IPS-18a (cell line): ENCODE measurements at regions not wholly inside any gene's neighbourhood (a gene's known extent, or its start where the extent isn't known, plus 50 kb on each side); places are given as distances from the start of the nearest gene placed in this dataset.
"Not testable (repeated sequence)": the region's sequence is repeated elsewhere in the genome, so short reads cannot be mapped to it uniquely, and the experiment has no call there.

Source experiments
- H3K27ac ChIP-seq: one replicate; pipeline ENCODE4 v1.5.1; 2013; ENCODE audit warnings: low read length
- H3K27me3 ChIP-seq: one replicate; pipeline ENCODE4 v1.6.1; 2013; ENCODE audit warnings: mild to moderate bottlenecking, low read length; ENCODE audit not compliant: control insufficient read depth, insufficient read depth
- H3K36me3 ChIP-seq: one replicate; pipeline ENCODE4 v1.6.1; 2013; ENCODE audit warnings: low read depth, low read length; ENCODE audit not compliant: control insufficient read depth
- H3K4me1 ChIP-seq: one replicate; pipeline ENCODE4 v1.6.1; 2013; ENCODE audit warnings: low read depth, low read length; ENCODE audit not compliant: control insufficient read depth
- H3K4me3 ChIP-seq: one replicate; pipeline ENCODE4 v1.5.1; 2013; ENCODE audit warnings: low read length
- H3K9ac ChIP-seq: one replicate; pipeline ENCODE4 v1.6.1; 2013; ENCODE audit warnings: mild to moderate bottlenecking, low read length, moderate library complexity
- H3K9me3 ChIP-seq: one replicate; pipeline ENCODE4 v1.6.1; 2013; ENCODE audit warnings: low read depth, low read length; ENCODE audit not compliant: control insufficient read depth

DNA sequence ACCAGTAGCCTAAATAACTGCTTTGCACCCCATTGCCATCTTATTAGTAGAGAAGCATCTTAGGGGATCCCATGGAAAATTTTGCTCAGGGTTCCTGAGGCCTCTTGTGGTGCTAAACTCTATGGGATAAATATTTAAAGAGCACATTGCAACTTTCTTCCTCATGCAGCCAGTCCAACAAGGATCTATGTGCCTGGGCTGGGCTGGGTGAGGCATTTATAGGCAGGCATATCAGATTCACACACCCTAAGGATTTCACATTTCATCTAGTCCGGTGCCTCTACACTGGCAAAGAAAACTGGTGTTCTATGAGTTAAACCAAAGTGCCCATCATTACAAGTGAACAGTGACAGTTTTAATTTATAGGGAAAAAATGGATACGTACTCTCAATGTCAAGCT, 512.3 kb downstream of the EDEM1 start:
- no peak overlapping the region for H3K27ac ChIP-seq
- no peak overlapping the region for H3K4me3 ChIP-seq
- H3K4me1 ChIP-seq: no peaks in the 10 kb centered on the region
- H3K36me3 ChIP-seq: no peaks in the 10 kb centered on the region
- H3K27me3 ChIP-seq: no peaks in the 10 kb centered on the region
- H3K9me3 ChIP-seq: no peaks in the 10 kb centered on the region
- no peak overlapping the region for H3K9ac ChIP-seq

DNA sequence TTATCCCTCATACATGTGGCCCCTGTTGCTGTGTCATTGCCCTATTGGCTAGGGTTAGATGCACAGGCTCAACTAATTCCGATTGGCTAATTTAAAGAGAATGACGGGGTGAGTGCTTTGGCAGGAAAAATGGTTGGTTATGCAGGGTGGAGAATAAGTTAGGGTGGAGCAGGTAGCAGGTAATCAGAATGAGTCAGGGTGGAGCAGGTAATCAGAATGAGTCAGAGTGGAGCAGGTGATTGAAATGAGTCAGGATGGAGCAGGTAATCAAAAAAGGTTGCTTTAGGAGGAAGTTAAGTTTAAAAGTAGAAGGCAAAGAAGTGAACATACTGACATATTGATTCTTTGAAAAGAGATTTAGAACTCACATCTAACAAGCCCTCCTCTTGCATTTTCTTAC, 513.5 kb downstream of the EDEM1 start:
- not testable (repeated sequence) for H3K4me1 ChIP-seq, H3K9me3 ChIP-seq, H3K36me3 ChIP-seq, H3K9ac ChIP-seq, H3K4me3 ChIP-seq, H3K27ac ChIP-seq, H3K27me3 ChIP-seq

GRCh38 chr3:5707794-5708193, 520.3 kb downstream of the EDEM1 start:
- H3K4me3 ChIP-seq: no peak overlapping the region
- no peak overlapping the region for H3K27ac ChIP-seq
- H3K9ac ChIP-seq: no peak overlapping the region
- no peaks in the 10 kb centered on the region for H3K27me3 ChIP-seq
- H3K4me1 ChIP-seq: peaks cover 11% of the 10 kb centered on the region
- H3K36me3 ChIP-seq: no peaks in the 10 kb centered on the region
- H3K9me3 ChIP-seq: peaks cover 6% of the 10 kb centered on the region

- Histone ChIP-seq H3K9ac (no peak overlapping the region), H3K4me3 (no peak overlapping the region), H3K27me3 (no peaks in the 10 kb centered on the region), H3K27ac (no peak overlapping the region), H3K4me1 (peaks cover 11% of the 10 kb centered on the region), H3K9me3 (peaks cover 6% of the 10 kb centered on the region), H3K36me3 (no peaks in the 10 kb centered on the region)
These were observed 522.2 kb downstream of the EDEM1 start for GRCh38 chr3:5709714-5710113.

DNA sequence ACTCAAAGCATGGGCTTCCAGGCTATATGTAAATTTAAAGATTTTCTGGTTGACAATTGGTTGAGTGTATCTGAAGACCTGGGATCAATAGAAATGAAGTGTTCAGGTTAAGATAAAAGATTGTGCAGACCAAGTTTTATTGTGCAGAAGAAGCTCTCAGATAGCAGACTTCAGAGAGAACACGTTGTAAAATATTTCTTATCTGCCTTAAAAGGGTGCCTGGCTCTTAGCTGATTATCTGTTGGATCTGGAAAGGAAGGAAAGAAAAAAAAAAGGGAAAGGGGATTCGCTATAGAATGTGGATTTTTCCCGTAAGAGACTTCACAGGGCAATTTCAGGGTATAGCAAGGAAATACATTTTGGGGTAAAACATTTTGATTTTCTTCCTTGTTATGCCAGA, 523.2 kb downstream of the EDEM1 start:
- no peaks in the 10 kb centered on the region for H3K36me3 ChIP-seq
- H3K9me3 ChIP-seq: peaks cover 6% of the 10 kb centered on the region
- H3K27ac ChIP-seq: no peak overlapping the region
- H3K9ac ChIP-seq: no peak overlapping the region
- H3K4me1 ChIP-seq: peaks cover 11% of the 10 kb centered on the region
- no peaks in the 10 kb centered on the region for H3K27me3 ChIP-seq
- no peak overlapping the region for H3K4me3 ChIP-seq

DNA sequence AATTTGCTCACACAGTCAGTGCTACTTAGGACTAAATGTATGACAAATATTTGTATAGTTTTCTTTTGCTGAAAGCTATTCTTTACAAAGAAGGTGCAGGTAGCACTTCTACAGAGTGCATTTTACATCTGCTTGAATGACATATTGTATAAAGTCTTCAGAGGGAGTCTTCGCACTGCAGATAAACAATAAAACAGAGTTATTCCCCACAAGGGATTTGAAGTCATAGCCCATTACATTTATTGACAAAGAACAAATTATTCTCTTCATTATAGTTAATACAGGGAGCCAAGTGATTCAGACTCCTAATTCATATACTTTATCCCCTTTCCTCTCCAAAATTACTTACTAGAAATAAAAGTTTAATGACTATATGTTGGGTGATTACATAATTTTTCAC, 529.7 kb downstream of the EDEM1 start:
- Histone ChIP-seq H3K9ac (no peak overlapping the region), H3K4me1 (no peaks in the 10 kb centered on the region), H3K9me3 (no peaks in the 10 kb centered on the region), H3K36me3 (no peaks in the 10 kb centered on the region), H3K27me3 (no peaks in the 10 kb centered on the region), H3K27ac (no peak overlapping the region), H3K4me3 (no peak overlapping the region)

- not testable (repeated sequence) for H3K9ac ChIP-seq, H3K27ac ChIP-seq, H3K4me3 ChIP-seq, H3K36me3 ChIP-seq, H3K27me3 ChIP-seq, H3K9me3 ChIP-seq, H3K4me1 ChIP-seq
These were observed 532.2 kb downstream of the EDEM1 start for GRCh38 chr3:5719668-5720067.

DNA sequence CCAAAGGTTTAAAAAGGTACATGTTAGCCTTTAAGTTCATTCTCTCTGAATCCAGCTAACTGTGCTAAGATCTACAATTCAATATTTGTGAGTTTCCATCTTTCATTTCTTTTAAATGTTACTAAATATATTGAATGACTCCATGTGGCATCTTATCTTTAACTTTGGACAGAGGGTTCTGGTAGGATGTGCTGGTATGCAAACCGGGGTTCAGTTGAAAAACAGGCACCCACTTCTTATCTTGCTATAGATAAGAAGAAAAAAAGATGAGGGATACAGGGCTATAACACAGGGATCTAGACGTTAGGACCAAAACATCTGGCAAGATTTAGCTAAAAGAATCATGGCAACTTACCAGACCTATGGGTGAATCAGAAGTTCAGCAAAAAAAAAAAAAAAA, 538.3 kb downstream of the EDEM1 start:
- no peaks in the 10 kb centered on the region for H3K4me1 ChIP-seq

GRCh38 chr3:5726621-5727020, 539.1 kb downstream of the EDEM1 start:
- H3K36me3 ChIP-seq: no peaks in the 10 kb centered on the region
- H3K27me3 ChIP-seq: no peaks in the 10 kb centered on the region
- no peak overlapping the region for H3K9ac ChIP-seq
- no peaks in the 10 kb centered on the region for H3K4me1 ChIP-seq
- H3K9me3 ChIP-seq: no peaks in the 10 kb centered on the region
- H3K4me3 ChIP-seq: no peak overlapping the region
- no peak overlapping the region for H3K27ac ChIP-seq

More for the DNA sequence above, 538.3 kb downstream of the EDEM1 start:
- Histone ChIP-seq H3K9ac (no peak overlapping the region), H3K27ac (no peak overlapping the region), H3K9me3 (no peaks in the 10 kb centered on the region), H3K36me3 (no peaks in the 10 kb centered on the region), H3K4me3 (no peak overlapping the region), H3K27me3 (no peaks in the 10 kb centered on the region)

- Histone ChIP-seq H3K9me3 (no peaks in the 10 kb centered on the region), H3K4me3 (no peak overlapping the region), H3K27ac (no peak overlapping the region), H3K9ac (no peak overlapping the region), H3K4me1 (no peaks in the 10 kb centered on the region), H3K36me3 (no peaks in the 10 kb centered on the region), H3K27me3 (no peaks in the 10 kb centered on the region)
These were observed 540.4 kb downstream of the EDEM1 start for GRCh38 chr3:5727743-5728484.

- H3K4me1 ChIP-seq: no peaks in the 10 kb centered on the region
- no peaks in the 10 kb centered on the region for H3K27me3 ChIP-seq
These were observed 542.3 kb downstream of the EDEM1 start for GRCh38 chr3:5729852-5730251.

GRCh38 chr3:5731100-5731499, 543.6 kb downstream of the EDEM1 start:
- no peak overlapping the region for H3K27ac ChIP-seq
- no peaks in the 10 kb centered on the region for H3K27me3 ChIP-seq
- no peak overlapping the region for H3K4me3 ChIP-seq
- no peaks in the 10 kb centered on the region for H3K9me3 ChIP-seq
- H3K9ac ChIP-seq: no peak overlapping the region
- no peaks in the 10 kb centered on the region for H3K4me1 ChIP-seq
- H3K36me3 ChIP-seq: no peaks in the 10 kb centered on the region

More at GRCh38 chr3:5729852-5730251, 542.3 kb downstream of the EDEM1 start:
- H3K36me3 ChIP-seq: no peaks in the 10 kb centered on the region
- no peak overlapping the region for H3K9ac ChIP-seq
- no peak overlapping the region for H3K27ac ChIP-seq
- H3K9me3 ChIP-seq: no peaks in the 10 kb centered on the region
- H3K4me3 ChIP-seq: no peak overlapping the region
